ENCODE measurements at regions not wholly inside any gene's neighbourhood (a gene's known extent, or its start where the extent isn't known, plus 50 kb on each side); places are given as distances from the start of the nearest gene placed in this dataset.

DNA sequence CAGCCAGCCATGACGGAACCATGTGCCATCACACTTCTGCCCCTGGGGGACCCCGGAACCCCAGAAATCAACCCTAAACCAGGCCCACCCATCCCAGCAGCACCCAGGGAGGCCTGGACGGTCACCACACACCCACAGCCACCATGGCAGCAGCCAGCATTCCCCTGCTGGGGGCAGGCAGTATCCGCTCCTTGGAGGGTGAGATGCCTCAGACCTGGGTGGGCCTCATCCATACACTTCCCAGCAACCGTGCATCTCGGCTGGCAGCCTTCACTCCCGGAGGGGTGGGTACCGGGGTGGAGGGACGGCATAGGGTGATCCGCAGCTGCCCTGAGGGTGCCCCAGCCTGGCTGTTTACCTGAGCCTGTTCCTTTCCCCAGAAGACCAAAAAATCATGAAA lies 69.1 kb upstream of the FAM20C start:
- TF ChIP-seq TAF1 (IDR thresholded peaks at IDR 0.05; ENCODE audit: low read depth): no peak
- no peak for TF ChIP-seq EZH2 (IDR thresholded peaks at IDR 0.05; ENCODE audit: borderline replicate concordance, insufficient read depth, low read length, poor library complexity, severe bottlenecking)
- TF ChIP-seq, protein P1, sequence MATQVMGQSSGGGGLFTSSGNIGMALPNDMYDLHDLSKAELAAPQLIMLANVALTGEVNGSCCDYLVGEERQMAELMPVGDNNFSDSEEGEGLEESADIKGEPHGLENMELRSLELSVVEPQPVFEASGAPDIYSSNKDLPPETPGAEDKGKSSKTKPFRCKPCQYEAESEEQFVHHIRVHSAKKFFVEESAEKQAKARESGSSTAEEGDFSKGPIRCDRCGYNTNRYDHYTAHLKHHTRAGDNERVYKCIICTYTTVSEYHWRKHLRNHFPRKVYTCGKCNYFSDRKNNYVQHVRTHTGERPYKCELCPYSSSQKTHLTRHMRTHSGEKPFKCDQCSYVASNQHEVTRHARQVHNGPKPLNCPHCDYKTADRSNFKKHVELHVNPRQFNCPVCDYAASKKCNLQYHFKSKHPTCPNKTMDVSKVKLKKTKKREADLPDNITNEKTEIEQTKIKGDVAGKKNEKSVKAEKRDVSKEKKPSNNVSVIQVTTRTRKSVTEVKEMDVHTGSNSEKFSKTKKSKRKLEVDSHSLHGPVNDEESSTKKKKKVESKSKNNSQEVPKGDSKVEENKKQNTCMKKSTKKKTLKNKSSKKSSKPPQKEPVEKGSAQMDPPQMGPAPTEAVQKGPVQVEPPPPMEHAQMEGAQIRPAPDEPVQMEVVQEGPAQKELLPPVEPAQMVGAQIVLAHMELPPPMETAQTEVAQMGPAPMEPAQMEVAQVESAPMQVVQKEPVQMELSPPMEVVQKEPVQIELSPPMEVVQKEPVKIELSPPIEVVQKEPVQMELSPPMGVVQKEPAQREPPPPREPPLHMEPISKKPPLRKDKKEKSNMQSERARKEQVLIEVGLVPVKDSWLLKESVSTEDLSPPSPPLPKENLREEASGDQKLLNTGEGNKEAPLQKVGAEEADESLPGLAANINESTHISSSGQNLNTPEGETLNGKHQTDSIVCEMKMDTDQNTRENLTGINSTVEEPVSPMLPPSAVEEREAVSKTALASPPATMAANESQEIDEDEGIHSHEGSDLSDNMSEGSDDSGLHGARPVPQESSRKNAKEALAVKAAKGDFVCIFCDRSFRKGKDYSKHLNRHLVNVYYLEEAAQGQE (IDR thresholded peaks at IDR 0.05; ENCODE audit: borderline replicate concordance): no peak
- no peak for TF ChIP-seq MXI1 (conservative IDR thresholded peaks at IDR 0.05; ENCODE audit: poor library complexity, severe bottlenecking)
- TF ChIP-seq, protein P2, sequence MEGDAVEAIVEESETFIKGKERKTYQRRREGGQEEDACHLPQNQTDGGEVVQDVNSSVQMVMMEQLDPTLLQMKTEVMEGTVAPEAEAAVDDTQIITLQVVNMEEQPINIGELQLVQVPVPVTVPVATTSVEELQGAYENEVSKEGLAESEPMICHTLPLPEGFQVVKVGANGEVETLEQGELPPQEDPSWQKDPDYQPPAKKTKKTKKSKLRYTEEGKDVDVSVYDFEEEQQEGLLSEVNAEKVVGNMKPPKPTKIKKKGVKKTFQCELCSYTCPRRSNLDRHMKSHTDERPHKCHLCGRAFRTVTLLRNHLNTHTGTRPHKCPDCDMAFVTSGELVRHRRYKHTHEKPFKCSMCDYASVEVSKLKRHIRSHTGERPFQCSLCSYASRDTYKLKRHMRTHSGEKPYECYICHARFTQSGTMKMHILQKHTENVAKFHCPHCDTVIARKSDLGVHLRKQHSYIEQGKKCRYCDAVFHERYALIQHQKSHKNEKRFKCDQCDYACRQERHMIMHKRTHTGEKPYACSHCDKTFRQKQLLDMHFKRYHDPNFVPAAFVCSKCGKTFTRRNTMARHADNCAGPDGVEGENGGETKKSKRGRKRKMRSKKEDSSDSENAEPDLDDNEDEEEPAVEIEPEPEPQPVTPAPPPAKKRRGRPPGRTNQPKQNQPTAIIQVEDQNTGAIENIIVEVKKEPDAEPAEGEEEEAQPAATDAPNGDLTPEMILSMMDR (IDR thresholded peaks at IDR 0.05; ENCODE audit: poor library complexity, severe bottlenecking): no peak
- no peak for TF ChIP-seq EP300 (conservative IDR thresholded peaks at IDR 0.05; ENCODE audit: poor library complexity, severe bottlenecking)

Measured in neural cell (in vitro differentiated cells).